Keratinocyte (primary cell): ENCODE measurements at regions not wholly inside any gene's neighbourhood (a gene's known extent, or its start where the extent isn't known, plus 50 kb on each side); places are given as distances from the start of the nearest gene placed in this dataset.

ENCODE experiments used
- DNase-seq: peaks from one replicate; pipeline ENCODE4 v3.0.0-alpha.2; 2011; ENCODE audit warnings: low read depth, missing footprints, low spot score
- FAIRE-seq: peaks from 2 replicates; lab custom pipeline; 2011; peaks lifted over from hg19 to GRCh38; lab: Jason Lieb, UNC
- H2AFZ ChIP-seq: 2 replicates; pipeline ENCODE4 v1.6.0; 2012; ENCODE audit warnings: low read length, control low read depth, inconsistent platforms; ENCODE audit not compliant: control insufficient read depth
- H3K27ac ChIP-seq: 2 replicates; pipeline ENCODE4 v1.5.1; 2011; ENCODE audit warnings: low read length; ENCODE audit not compliant: control insufficient read depth, insufficient read depth
- H3K27me3 ChIP-seq: 3 replicates; pipeline ENCODE4 v1.6.0; 2011; ENCODE audit warnings: low read length; ENCODE audit not compliant: control insufficient read depth, insufficient read depth; ENCODE audit errors: extremely low read depth
- H3K36me3 ChIP-seq, 2 experiments: 2 replicates in 1 of 2; 3 replicates in 1 of 2; pipeline ENCODE4 v1.5.1; 2011; ENCODE audit warnings: low read length in 2 of 2, mild to moderate bottlenecking in 1 of 2; ENCODE audit not compliant: control insufficient read depth in 2 of 2, insufficient read depth in 2 of 2; ENCODE audit errors: extremely low read depth in 1 of 2
- H3K4me1 ChIP-seq: 3 replicates; pipeline ENCODE4 v1.5.1; 2011; ENCODE audit warnings: low read length; ENCODE audit not compliant: control insufficient read depth, insufficient read depth; ENCODE audit errors: extremely low read depth
- H3K4me2 ChIP-seq: 3 replicates; pipeline ENCODE4 v1.6.0; 2011; ENCODE audit warnings: low read depth, low read length; ENCODE audit not compliant: control insufficient read depth, insufficient read depth; ENCODE audit errors: extremely low read depth
- H3K4me3 ChIP-seq, 3 experiments: fragments of 200-600 bp in 1 of 3; sonication (generic) in 1 of 3; 2 replicates in 2 of 3; 3 replicates in 1 of 3; pipeline ENCODE4 v1.5.1; 2011 to 2016; ENCODE audit warnings: low read length in 3 of 3, mild to moderate bottlenecking in 3 of 3, control low read depth in 2 of 3, inconsistent platforms in 1 of 3, low read depth in 1 of 3, mixed read lengths in 1 of 3, mixed run types in 1 of 3, moderate library complexity in 1 of 3; ENCODE audit not compliant: control insufficient read depth in 2 of 3, insufficient read depth in 2 of 3; ENCODE audit errors: extremely low read depth in 1 of 3
- H3K79me2 ChIP-seq: 2 replicates; pipeline ENCODE4 v1.6.0; 2012; ENCODE audit warnings: low read length; ENCODE audit not compliant: control insufficient read depth, insufficient read depth
- H3K9ac ChIP-seq: 3 replicates; pipeline ENCODE4 v1.6.0; 2011; ENCODE audit warnings: low read length; ENCODE audit not compliant: control insufficient read depth, insufficient read depth; ENCODE audit errors: extremely low read depth
- H3K9me1 ChIP-seq: 3 replicates; pipeline ENCODE4 v1.6.0; 2011; ENCODE audit warnings: low read length; ENCODE audit not compliant: control insufficient read depth, insufficient read depth; ENCODE audit errors: extremely low read depth
- H3K9me3 ChIP-seq: 2 replicates; pipeline ENCODE4 v1.5.1; 2012; ENCODE audit warnings: low read depth, low read length; ENCODE audit not compliant: control insufficient read depth
- H4K20me1 ChIP-seq: 3 replicates; pipeline ENCODE4 v1.6.0; 2011; ENCODE audit warnings: low read length; ENCODE audit not compliant: control insufficient read depth, insufficient read depth; ENCODE audit errors: extremely low read depth
- CTCF ChIP-seq, 3 experiments: IDR thresholded peaks in 1 of 3; conservative IDR thresholded peaks in 1 of 3; optimal IDR thresholded peaks in 1 of 3; 2 replicates in 2 of 3; 3 replicates in 1 of 3; pipeline versions ENCODE3 to v1.5.1; 2011; ENCODE audit warnings: low read length in 3 of 3, mild to moderate bottlenecking in 3 of 3, moderate library complexity in 2 of 3, control low read depth in 1 of 3, inconsistent platforms in 1 of 3; ENCODE audit not compliant: insufficient read depth in 2 of 3; ENCODE audit errors: extremely low read depth in 1 of 3
- EZH2 ChIP-seq: IDR thresholded peaks from one replicate; pipeline ENCODE4 v1.6.1; 2012; ENCODE audit warnings: inconsistent platforms, mild to moderate bottlenecking, low read length, moderate library complexity
- dilution Hi-C: fragments of 300-500 bp; cut with MboI; formaldehyde crosslinking; loops from one replicate; pipeline ENCODE4 v1.7.0; 2020; ENCODE audit warnings: low sequenced_read_pairs; ENCODE audit not compliant: extremely low pct_ligation_motif_present

GRCh38 chr2:23066686-23067085 lies 318.3 kb upstream of the KLHL29 start:
- TF ChIP-seq EZH2 (no peak), CTCF (optimal IDR thresholded peaks at IDR 0.05 in 1 of 3, IDR thresholded peaks at IDR 0.05 in 1 of 3, conservative IDR thresholded peaks at IDR 0.05 in 1 of 3; ENCODE audit: extremely low read depth in 1 of 3, insufficient read depth in 2 of 3, low read length in 3 of 3) (no peak)
- H3K27ac ChIP-seq, result no peak overlapping the region
- no peaks in the 10 kb centered on the region for H3K36me3 ChIP-seq
- no peak overlapping the region for H3K4me2 ChIP-seq
- H3K4me3 ChIP-seq, result no peak overlapping the region
- H2AFZ ChIP-seq, result no peak overlapping the region
- FAIRE-seq (no peak), DNase-seq (no peak)
- dilution Hi-C loops, result no loop called here
- H4K20me1 ChIP-seq, result no peaks in the 10 kb centered on the region
- no peaks in the 10 kb centered on the region for H3K27me3 ChIP-seq
- no peaks in the 10 kb centered on the region for H3K9me1 ChIP-seq
- H3K79me2 ChIP-seq, result no peaks in the 10 kb centered on the region
- H3K4me1 ChIP-seq, result no peaks in the 10 kb centered on the region
- H3K9me3 ChIP-seq, result no peaks in the 10 kb centered on the region
- H3K9ac ChIP-seq, result no peak overlapping the region

- no peaks in the 10 kb centered on the region for H3K79me2 ChIP-seq
- FAIRE-seq (no peak), DNase-seq (no peak)
- H3K9me1 ChIP-seq, result no peaks in the 10 kb centered on the region
- no peak for TF ChIP-seq CTCF (optimal IDR thresholded peaks at IDR 0.05 in 1 of 3, IDR thresholded peaks at IDR 0.05 in 1 of 3, conservative IDR thresholded peaks at IDR 0.05 in 1 of 3; ENCODE audit: extremely low read depth in 1 of 3, insufficient read depth in 2 of 3, low read length in 3 of 3)
- TF ChIP-seq EZH2, result no peak
- no peaks in the 10 kb centered on the region for H3K9me3 ChIP-seq
- H3K27me3 ChIP-seq, result no peaks in the 10 kb centered on the region
- H3K4me2 ChIP-seq, result no peak overlapping the region
- H2AFZ ChIP-seq, result no peak overlapping the region
- no peaks in the 10 kb centered on the region for H4K20me1 ChIP-seq
- H3K36me3 ChIP-seq, result no peaks in the 10 kb centered on the region
- H3K4me1 ChIP-seq, result no peaks in the 10 kb centered on the region
- no peak overlapping the region for H3K27ac ChIP-seq
- no peak overlapping the region for H3K9ac ChIP-seq
- dilution Hi-C loops, result no loop called here
- no peak overlapping the region for H3K4me3 ChIP-seq
These were observed 315.8 kb upstream of the KLHL29 start for GRCh38 chr2:23069156-23069555.
